ENCODE measurements at regions not wholly inside any gene's neighbourhood (a gene's known extent, or its start where the extent isn't known, plus 50 kb on each side); places are given as distances from the start of the nearest gene placed in this dataset.

- DNase-seq (ENCODE audit: low spot score) = no peak
- no peak for TF ChIP-seq POLR2AphosphoS5 (IDR thresholded peaks at IDR 0.05)
- TF ChIP-seq, protein P1, sequence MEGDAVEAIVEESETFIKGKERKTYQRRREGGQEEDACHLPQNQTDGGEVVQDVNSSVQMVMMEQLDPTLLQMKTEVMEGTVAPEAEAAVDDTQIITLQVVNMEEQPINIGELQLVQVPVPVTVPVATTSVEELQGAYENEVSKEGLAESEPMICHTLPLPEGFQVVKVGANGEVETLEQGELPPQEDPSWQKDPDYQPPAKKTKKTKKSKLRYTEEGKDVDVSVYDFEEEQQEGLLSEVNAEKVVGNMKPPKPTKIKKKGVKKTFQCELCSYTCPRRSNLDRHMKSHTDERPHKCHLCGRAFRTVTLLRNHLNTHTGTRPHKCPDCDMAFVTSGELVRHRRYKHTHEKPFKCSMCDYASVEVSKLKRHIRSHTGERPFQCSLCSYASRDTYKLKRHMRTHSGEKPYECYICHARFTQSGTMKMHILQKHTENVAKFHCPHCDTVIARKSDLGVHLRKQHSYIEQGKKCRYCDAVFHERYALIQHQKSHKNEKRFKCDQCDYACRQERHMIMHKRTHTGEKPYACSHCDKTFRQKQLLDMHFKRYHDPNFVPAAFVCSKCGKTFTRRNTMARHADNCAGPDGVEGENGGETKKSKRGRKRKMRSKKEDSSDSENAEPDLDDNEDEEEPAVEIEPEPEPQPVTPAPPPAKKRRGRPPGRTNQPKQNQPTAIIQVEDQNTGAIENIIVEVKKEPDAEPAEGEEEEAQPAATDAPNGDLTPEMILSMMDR (IDR thresholded peaks at IDR 0.05) = no peak
- TF ChIP-seq POLR2A (IDR thresholded peaks at IDR 0.05) = no peak
- Histone ChIP-seq H3K4me3 (no peak overlapping the region), H3K27ac (no peak overlapping the region), H3K27me3 (replicated peaks; ENCODE audit: insufficient read depth) (no peaks in the 10 kb centered on the region), H3K4me1 (replicated peaks) (no peaks in the 10 kb centered on the region), H3K9me3 (no peaks in the 10 kb centered on the region), H3K36me3 (no peaks in the 10 kb centered on the region)
- intact Hi-C loops (cut with DNase I) = no loop called here
- 20% methylated on average over 2 of the region's 2 CpGs for WGBS
Observed at GRCh38 chr2:223215254-223215516, 163.2 kb downstream of the KCNE4 start.

DNA sequence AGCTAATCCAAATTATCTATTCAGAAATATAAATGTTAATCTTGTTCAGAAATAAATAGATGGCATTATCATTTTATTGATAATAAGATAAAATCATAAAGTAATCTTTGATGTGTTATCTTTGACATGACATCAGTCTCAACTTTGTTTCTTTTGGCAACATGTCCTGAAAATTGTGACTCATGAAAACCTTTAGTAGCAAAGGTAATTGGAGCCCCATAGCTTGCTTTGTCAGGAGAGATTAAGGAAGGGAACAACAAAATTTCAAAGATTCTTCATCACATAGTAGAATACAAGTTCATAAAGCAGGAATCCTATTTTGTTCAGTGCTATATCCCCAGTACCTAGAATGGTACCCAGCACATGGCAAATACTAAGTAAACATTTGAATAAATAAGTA, 165.4 kb downstream of the KCNE4 start:
- intact Hi-C loops (cut with DNase I) = no loop called here
- no peak for TF ChIP-seq POLR2AphosphoS5 (IDR thresholded peaks at IDR 0.05)
- no peak for TF ChIP-seq POLR2A (IDR thresholded peaks at IDR 0.05)
- TF ChIP-seq, protein P1 (IDR thresholded peaks at IDR 0.05) = no peak

DNA sequence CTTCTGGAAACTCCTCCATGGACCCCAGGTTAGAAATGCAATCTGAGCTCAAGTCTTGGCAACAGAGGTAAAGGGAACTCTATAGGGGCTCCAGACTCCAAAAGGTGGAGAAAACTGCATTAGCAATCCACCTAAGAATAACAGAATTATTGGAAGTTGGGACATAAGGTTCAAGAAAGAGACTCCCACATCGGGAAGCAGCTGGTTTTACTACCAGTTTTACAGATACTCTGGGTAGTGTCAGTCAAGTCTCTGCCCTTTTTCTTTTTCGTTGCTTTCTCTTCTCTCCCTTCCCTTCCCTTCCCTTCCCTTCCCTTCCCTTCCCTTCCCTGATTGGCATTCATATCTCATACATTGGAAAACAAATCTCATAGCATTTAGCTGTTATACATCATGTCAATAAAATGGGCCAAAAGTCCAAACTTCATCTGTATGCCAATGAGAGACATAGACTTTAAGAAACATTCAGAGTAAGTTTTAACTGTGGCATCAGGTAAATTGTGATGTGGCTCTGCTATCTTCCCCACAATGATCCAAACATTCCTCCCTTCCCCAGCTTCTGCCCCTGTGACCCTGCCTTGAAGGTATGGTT, 166.7 kb downstream of the KCNE4 start:
- TF ChIP-seq, protein P1 (IDR thresholded peaks at IDR 0.05) = no peak
- TF ChIP-seq POLR2A (IDR thresholded peaks at IDR 0.05) (no peak), POLR2AphosphoS5 (IDR thresholded peaks at IDR 0.05) (no peak)

More for the DNA sequence above, 165.4 kb downstream of the KCNE4 start:
- Histone ChIP-seq H3K27ac (no peak overlapping the region), H3K36me3 (no peaks in the 10 kb centered on the region), H3K4me1 (replicated peaks) (peaks cover 7% of the 10 kb centered on the region), H3K27me3 (replicated peaks; ENCODE audit: insufficient read depth) (no peaks in the 10 kb centered on the region), H3K4me3 (no peak overlapping the region), H3K9me3 (no peaks in the 10 kb centered on the region)
- no peak for DNase-seq (ENCODE audit: low spot score)

DNA sequence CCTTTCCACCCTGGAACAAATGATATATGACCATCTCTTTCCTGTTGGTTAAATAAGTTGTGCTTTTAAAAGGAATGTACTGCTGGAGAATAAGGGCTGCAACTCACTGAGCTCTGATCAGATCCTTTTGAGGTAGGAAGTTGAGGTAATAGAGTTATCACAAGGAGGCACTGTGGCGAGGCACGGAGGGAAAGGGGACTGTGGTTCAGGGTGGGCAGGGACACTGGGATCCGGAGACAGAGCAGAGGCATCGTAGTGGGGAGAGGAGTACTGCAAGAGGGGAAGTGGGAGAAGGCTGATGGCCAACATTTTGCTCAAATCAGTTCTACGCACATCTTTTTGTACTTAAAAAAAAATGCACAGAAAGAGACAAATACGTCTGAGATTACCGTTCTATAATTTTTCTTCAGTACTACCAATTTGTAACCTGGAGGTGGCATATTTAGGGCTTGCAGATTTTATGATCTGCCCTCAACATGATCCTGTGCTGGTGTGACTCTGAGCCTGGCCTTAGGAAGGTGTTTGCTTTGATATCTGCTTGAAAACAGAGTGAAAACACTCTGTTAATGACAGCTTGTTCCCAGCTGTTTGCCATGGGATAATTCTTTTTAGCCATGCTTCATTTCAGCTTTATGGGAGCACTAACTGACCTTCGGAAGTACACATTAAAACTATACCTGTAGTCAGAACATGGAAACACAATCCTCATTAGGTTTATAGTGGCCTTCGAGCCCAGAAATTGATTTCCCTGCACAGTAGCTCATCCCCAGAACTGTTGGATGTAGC, 168.1 kb downstream of the KCNE4 start:
- Histone ChIP-seq H3K27me3 (replicated peaks; ENCODE audit: insufficient read depth) (no peaks in the 10 kb centered on the region), H3K9me3 (no peaks in the 10 kb centered on the region), H3K4me1 (replicated peaks) (peaks cover 7% of the 10 kb centered on the region), H3K27ac (no peak overlapping the region), H3K4me3 (no peak overlapping the region), H3K36me3 (no peaks in the 10 kb centered on the region)
- intact Hi-C loops (cut with DNase I) = no loop called here
- 57% methylated on average over 9 of the region's 9 CpGs for WGBS
- DNase-seq (ENCODE audit: low spot score) = peak; percentile 23
- TF ChIP-seq, protein P1 (IDR thresholded peaks at IDR 0.05) = no peak
- TF ChIP-seq POLR2A (IDR thresholded peaks at IDR 0.05) (no peak), POLR2AphosphoS5 (IDR thresholded peaks at IDR 0.05) (peak; percentile 75)

More for the DNA sequence above, 166.7 kb downstream of the KCNE4 start:
- intact Hi-C loops (cut with DNase I) = no loop called here
- Histone ChIP-seq H3K4me1 (replicated peaks) (peaks cover 7% of the 10 kb centered on the region), H3K27ac (no peak overlapping the region), H3K4me3 (no peak overlapping the region), H3K36me3 (no peaks in the 10 kb centered on the region), H3K27me3 (replicated peaks; ENCODE audit: insufficient read depth) (no peaks in the 10 kb centered on the region), H3K9me3 (no peaks in the 10 kb centered on the region)
- WGBS = 82% methylated on average over 2 of the region's 2 CpGs
- DNase-seq (ENCODE audit: low spot score) = no peak

GRCh38 chr2:223220658-223220925, 168.6 kb downstream of the KCNE4 start:
- Histone ChIP-seq H3K27me3 (replicated peaks; ENCODE audit: insufficient read depth) (no peaks in the 10 kb centered on the region), H3K4me1 (replicated peaks) (peaks cover 7% of the 10 kb centered on the region), H3K9me3 (no peaks in the 10 kb centered on the region), H3K36me3 (no peaks in the 10 kb centered on the region), H3K4me3 (no peak overlapping the region), H3K27ac (no peak overlapping the region)
- intact Hi-C loops (cut with DNase I) = no loop called here
- TF ChIP-seq POLR2A (IDR thresholded peaks at IDR 0.05) (no peak), POLR2AphosphoS5 (IDR thresholded peaks at IDR 0.05) (no peak)
- TF ChIP-seq, protein P1 (IDR thresholded peaks at IDR 0.05) = no peak
- no peak for DNase-seq (ENCODE audit: low spot score)
- 38% methylated on average over 1 of the region's 1 CpG for WGBS
